IPS DF 4.7 (cell line): ENCODE measurements at regions not wholly inside any gene's neighbourhood (a gene's known extent, or its start where the extent isn't known, plus 50 kb on each side); places are given as distances from the start of the nearest gene placed in this dataset.

ENCODE experiments used
- DNase-seq: peaks from one replicate; pipeline ENCODE4 v3.0.0-alpha.2; 2013; ENCODE audit warnings: low spot score; ENCODE audit errors: extremely low read depth

DNA sequence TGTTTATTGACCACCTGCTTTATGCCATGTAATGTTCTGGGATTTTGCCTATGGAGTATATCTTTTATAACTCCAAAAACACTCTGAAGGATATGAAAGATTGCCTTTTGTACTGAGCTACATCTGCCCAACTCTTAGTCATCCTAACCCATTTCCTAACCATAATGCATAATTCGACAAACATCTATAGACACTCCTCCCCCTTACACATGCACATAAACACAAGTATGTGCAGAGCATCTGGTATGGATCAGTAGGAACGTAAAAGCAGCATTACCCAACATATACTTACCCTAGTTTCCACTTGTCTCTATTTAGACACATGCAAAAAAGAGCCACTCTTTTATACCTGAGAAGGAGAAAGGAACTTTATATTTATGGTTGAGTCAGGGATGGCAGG is 272.8 kb downstream of the FAM76B start:
- DNase-seq, result no peak

- no peak for DNase-seq
These were observed 273.4 kb downstream of the FAM76B start for GRCh38 chr11:95516175-95516574.

- no peak for DNase-seq
These were observed 274.2 kb downstream of the FAM76B start for GRCh38 chr11:95515371-95515770.

DNA sequence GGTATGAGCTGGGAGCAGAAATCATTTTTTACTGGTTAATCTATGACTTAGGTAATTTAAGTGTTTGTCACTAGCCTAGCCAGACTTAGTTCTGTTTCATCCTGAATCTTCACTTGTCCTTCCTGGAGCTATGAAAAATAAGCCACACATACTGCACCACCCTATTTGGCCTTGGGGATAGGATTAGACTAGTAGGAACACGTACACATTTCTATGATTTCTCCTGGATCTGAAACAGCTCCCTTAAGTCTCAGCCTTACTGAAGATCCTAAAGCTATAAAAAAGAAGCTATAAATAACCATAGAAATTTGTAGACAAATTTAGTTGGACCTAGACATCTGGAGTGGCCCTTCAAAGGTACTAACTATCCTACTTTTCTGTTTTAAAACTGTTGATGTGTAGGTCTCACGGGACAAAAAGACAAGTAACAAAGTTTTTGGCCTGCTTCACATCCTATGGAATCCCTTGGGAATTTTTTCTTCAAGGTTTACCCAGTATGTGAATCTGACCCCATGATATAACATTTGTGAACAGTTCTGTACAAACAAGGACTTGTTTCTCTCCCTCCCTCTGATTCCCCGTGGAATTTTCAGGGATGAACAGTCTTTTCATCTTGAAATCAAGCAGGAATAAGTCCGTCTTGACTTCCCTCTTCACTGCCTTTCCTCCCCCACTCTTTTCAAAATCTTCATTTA is 275.0 kb downstream of the FAM76B start:
- no peak for DNase-seq

- no peak for DNase-seq
These were observed 276.9 kb downstream of the FAM76B start for GRCh38 chr11:95512682-95513081.

DNA sequence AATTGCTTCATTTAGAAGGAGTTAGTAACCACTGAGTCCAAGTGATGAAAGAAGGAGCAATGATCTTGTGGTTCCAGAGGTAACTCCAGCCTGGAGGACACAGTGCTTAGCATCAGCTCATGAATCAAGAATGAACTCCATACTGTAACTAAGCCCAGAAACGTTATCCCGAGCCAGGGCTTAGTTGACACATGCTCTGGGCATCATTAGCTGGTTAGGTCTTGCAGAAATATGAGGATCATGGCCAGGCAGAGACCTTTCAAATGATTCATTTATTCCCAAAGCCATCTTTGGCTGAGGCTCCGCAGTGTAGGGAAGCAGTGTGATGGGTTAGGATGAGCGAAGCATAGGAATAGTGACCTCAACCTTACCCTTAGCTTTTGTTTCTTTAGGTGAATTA is 277.4 kb downstream of the FAM76B start:
- no peak for DNase-seq

DNA sequence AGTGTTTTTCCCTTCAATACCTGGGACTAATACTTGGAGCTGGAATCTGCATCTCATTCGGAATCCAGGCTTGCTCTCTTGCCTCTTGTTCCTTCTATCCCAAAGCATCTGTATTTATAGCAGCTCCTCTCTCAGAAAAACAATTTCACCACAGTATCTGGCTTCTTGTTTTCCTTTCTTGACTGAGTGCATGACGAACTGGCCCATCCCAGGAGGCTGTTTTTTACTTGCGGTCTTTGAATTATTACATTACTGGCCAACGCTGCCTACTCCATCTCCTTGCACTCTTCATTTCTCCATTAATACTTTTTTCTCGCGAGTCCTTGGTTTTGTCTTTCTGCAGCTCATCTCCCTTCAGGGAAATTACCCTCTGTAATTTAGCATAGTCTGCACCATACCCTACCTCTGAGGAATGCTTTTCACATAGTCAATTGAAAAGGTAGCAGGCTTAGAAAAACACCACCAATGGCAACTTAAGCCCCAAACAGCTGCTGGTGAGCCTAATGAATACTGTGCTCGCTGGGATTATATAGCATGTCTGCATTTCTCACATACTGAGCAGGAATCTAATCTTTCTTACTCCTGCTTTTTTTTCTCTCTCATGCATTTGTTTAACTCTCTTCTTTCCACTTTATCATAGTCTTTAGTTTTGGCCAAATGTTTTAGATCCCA is 277.4 kb upstream of the SESN3 start:
- no peak for DNase-seq

DNA sequence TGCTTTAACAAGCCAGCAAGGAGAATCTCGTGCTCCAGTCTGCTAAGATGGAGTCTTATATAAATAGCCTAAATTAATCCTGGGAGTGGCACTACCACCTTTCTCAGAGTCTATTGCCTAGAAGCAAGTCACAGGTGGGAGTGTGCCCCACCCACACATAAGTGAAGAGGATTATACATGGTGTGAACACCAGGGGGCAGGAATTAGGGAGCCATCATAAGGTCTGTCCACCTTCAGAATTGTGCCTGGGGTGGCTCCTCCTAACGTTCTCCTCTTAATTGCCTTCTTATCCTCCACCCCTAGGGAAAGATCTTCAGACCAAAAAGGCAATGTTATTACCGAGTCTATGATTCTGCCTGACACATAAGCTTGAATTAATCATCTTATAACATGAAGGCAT is 276.8 kb upstream of the SESN3 start:
- no peak for DNase-seq

DNA sequence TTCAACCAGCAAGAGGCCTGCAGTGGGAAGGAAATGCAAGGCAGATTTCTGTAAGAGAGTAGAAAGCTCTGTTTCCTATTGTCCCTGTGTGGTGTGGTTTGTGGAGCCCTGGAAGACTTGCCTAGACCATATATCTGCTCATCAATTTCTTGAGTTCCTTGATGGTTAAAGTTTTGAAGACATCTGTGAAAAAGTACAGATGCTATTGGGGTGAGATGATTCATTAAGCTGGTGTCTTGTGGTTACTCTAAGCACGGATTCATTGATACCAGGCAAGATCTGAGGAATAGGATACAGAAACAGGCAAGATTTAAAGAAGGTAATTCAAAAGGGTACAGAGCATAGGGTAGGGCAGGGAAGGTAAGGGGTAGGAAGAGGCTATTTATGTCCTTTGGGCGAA is 275.8 kb upstream of the SESN3 start:
- no peak for DNase-seq

- DNase-seq, result no peak
These were observed 275.0 kb upstream of the SESN3 start for GRCh38 chr11:95505927-95506426.

- no peak for DNase-seq
These were observed 272.0 kb upstream of the SESN3 start for GRCh38 chr11:95503047-95503446.

GRCh38 chr11:95502522-95502921 is 271.5 kb upstream of the SESN3 start:
- DNase-seq, result no peak

DNA sequence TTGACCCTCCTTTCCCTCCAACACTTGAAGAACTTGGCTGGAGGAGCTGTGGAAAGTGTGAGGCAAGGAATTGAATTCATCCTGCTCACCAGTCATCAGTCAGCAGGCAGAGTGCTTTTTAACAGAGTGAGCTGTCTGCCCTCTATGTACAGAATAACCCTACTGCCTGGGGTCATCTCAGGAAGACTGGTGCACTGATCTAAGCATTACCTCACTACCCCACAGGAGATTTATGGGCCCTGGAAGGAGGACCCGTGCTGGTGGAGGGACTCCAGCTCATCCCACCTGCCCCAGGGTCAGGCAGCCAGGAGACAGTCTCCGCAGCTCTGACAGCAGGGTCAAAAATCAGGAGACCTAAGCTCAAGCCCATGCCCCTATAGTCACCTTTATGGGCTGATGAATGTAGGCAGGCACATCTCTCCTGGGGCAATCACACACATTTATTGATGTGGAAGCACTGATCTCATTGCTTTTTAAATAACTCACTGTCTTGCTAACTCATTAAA is 270.8 kb upstream of the SESN3 start:
- no peak for DNase-seq

GRCh38 chr11:95500466-95500865 is 269.5 kb upstream of the SESN3 start:
- DNase-seq, result no peak

DNA sequence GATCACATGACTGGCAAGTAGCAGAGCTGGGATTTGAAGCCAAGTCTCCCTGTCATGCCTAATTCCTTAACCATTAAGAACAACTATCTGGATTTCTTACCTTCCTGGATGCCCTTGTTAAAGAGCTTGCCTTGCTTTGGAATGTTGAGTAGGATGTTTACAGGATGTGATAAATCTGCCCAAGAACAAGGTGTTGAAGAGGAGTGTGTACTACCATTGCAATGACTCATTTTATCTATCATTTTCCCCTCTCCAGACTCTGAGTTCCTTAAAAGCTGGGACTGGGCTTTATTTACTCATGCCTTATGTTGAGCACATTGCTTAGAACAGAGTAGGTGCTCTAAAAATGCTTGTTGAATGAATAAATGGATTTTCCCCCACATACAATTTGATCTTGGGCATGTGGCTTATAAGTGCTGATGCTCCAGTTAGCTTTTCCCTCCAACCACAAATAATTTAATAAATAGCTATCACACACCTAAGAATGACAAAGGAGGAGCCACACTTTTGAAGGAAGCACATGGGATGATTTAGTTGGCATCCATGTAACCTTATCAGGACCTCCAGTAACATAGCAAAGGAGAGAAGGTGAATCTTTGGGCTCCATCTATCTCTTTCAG is 268.6 kb upstream of the SESN3 start:
- DNase-seq, result no peak

DNA sequence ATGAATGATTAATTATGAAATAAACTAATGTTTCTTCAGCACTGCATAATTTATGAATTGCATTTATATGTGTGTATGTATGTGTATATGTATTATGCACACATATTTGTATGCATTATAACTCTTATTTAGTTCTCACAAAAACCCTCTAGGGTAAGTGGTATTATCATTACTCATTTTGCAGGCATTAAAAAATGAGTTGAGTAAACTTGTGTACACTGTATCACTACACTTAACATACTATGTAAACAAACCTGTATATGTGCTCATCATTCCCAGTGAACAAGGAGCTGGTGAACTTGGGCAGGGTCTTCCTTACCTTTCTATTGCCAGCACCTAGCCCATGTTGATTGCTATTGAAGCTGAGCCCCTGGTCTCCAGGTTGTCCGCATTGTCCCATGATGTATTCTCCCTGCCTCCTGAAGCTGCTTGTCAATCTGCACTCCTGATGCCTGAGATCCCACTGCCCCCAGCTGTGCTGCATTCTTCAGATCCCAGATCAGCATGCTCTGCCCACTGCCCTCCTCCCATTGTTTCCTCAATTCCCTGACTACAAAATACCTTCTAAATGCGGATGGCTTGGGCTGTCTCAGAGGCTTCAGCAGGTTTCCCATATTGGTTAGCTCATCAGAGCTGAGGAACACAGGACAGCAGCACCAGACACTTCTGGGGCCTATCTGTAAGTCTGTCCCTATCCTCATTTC is 267.9 kb upstream of the SESN3 start:
- peak; percentile 30 for DNase-seq

GRCh38 chr11:95496901-95497300 is 265.9 kb upstream of the SESN3 start:
- no peak for DNase-seq

DNA sequence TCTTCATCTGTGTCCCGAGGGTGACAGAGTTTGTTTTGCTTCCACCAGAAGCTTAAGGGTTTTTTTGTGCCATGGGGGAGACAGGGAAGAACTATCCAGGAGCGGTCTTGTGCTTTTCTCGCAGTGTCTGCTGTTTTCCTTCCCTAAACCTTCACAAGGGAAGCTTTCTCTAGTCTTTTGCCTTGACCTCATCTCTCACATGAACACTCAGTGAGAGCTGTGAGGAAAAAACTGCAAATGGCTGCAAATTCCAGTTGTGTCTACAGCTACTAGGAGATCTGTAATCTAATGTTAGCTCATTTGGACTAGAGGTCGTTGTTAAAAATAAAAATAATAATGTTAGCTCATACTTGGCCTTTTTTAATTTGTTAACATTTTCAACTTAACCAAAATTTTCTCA is 264.7 kb upstream of the SESN3 start:
- DNase-seq, result no peak

GRCh38 chr11:95494856-95495255 is 263.9 kb upstream of the SESN3 start:
- DNase-seq, result no peak

DNA sequence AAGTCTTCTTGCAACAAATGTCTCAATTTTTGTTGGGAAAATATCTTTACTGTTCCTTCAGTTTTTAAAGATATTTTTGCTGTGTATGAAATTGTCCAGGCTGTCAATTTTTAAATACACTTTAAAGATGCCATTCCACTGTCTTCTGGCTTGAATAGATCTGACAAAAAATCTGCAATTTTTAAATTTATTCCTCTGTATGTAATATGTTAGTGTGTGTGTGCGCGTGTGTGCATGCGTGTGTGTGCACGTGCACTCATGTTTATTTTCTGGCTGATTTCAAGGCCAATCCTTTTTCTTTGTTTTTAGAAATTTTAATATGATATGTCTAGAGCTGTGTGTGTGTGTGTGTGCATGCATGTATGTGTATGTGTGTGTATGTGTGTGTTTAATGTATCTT is 263.2 kb upstream of the SESN3 start:
- no peak for DNase-seq

- no peak for DNase-seq
These were observed 259.6 kb upstream of the SESN3 start for GRCh38 chr11:95490625-95491024.

DNA sequence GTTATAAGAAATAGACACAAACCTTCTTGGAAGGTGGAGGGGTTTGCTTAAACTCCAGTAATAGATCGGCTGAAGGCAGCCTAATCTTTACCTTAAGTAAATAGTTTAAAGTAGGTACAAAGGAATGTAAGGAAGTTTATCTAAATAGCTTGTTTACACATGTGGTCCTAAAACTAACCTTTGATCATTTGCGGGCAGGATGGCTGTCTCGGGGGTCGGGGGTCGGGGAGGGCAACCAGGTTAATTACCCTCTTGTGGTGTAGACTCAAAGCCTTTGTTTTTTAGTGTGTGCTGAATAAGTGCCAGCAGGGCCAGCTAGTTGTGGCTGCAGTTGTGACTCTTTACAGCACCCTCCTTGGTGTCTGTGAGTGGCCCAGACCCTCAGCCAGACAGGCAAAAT is 256.9 kb upstream of the SESN3 start:
- DNase-seq, result no peak
